ENCODE measurements at regions not wholly inside any gene's neighbourhood (a gene's known extent, or its start where the extent isn't known, plus 50 kb on each side); places are given as distances from the start of the nearest gene placed in this dataset.

DNA sequence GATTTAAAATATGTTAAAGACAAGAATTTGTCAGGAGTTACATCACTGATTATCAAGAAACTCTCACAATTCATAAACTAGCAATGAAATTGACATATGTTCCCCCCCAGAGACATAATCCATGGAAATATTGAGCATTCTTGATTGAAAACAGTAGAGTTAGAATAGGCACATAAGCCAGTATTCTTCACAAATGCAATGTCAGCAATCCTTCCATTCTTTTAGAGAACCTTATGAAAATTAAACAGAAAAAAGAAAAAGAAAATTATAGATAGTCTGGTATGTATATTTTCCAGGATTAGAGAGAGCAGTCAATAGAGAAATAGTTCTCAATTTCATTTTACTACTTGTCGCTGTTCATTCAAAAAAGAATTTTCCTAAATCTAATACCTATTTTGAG, 458.4 kb downstream of the EFNB2 start:
- no peak for TF ChIP-seq EZH2phosphoT487 (IDR thresholded peaks at IDR 0.05; ENCODE audit: insufficient read depth, low read depth)
- TF ChIP-seq EZH2 (IDR thresholded peaks at IDR 0.05; ENCODE audit: insufficient read depth, poor library complexity, severe bottlenecking), result no peak
